ENCODE measurements at regions not wholly inside any gene's neighbourhood (a gene's known extent, or its start where the extent isn't known, plus 50 kb on each side); places are given as distances from the start of the nearest gene placed in this dataset.

DNA sequence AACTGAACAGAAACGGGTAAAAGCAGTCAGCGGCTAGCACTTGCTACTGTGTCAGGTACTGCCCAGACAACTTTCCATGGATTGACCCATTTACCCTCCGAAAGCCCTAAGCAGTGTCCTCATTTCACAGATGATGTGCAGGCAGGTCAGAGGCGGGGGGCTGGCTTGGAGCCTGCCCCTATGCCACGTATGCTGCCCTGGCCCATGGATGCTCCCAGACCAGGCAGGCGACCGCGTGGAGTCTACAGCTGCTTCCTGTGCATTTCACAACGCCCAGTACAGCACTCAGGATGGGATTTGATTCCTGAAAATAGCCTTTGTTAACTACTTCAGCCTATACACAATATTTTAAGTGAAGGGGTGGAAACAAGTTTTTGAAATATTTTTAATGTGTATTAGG, 202.9 kb downstream of the NXNL2 start:
- no peak for TF ChIP-seq POLR2AphosphoS5 (IDR thresholded peaks at IDR 0.05; ENCODE audit: low read depth, low read length)
- no peak for TF ChIP-seq TAF1 (IDR thresholded peaks at IDR 0.05; ENCODE audit: borderline replicate concordance, low read depth, low read length)
